GM23338 (cell line): ENCODE measurements at regions not wholly inside any gene's neighbourhood (a gene's known extent, or its start where the extent isn't known, plus 50 kb on each side); places are given as distances from the start of the nearest gene placed in this dataset.
A peak's percentile ranks its signal among the peaks of the same experiment; 100 is the strongest.

Source experiments
- ATAC-seq: fragments of 200-7000 bp; cut with Tn5 transposase; 3 replicates; pipeline ENCODE4 v1.9.1; 2020
- DNase-seq: peaks from one replicate; pipeline ENCODE4 v3.0.0-alpha.2; 2015; ENCODE audit warnings: low spot score
- H2AFZ ChIP-seq: fragments of 200-600 bp; sonication (generic); 2 replicates; pipeline ENCODE4 v1.8.0; 2016; ENCODE audit warnings: antibody characterized with exemption, mild to moderate bottlenecking, moderate library complexity
- H3F3A ChIP-seq: fragments of 200-600 bp; sonication (generic); replicated peaks from 2 replicates; pipeline ENCODE4 v1.8.0; 2017; ENCODE audit warnings: antibody characterized with exemption, mixed run types, low read depth
- H3K27ac ChIP-seq: fragments of 200-600 bp; sonication (generic); 2 replicates; pipeline ENCODE4 v1.6.1; 2016; ENCODE audit warnings: low read depth
- H3K27me3 ChIP-seq: fragments of 200-600 bp; sonication (generic); 2 replicates; pipeline ENCODE4 v1.8.0; 2016; ENCODE audit warnings: mild to moderate bottlenecking, mixed run types, moderate library complexity; ENCODE audit not compliant: insufficient read depth
- H3K36me3 ChIP-seq: fragments of 200-600 bp; sonication (generic); 2 replicates; pipeline ENCODE4 v1.8.0; 2016; ENCODE audit warnings: mild to moderate bottlenecking; ENCODE audit not compliant: insufficient read depth
- H3K4me1 ChIP-seq: fragments of 200-600 bp; sonication (generic); 2 replicates; pipeline ENCODE4 v1.8.0; 2016; ENCODE audit warnings: mild to moderate bottlenecking, moderate library complexity; ENCODE audit not compliant: insufficient read depth
- H3K4me2 ChIP-seq: fragments of 200-600 bp; sonication (generic); 2 replicates; pipeline ENCODE4 v1.7.1; 2017; ENCODE audit warnings: mixed run types
- H3K4me3 ChIP-seq: fragments of 200-600 bp; sonication (generic); 2 replicates; pipeline ENCODE4 v1.6.1; 2016; ENCODE audit warnings: mixed run types
- H3K79me2 ChIP-seq: fragments of 200-600 bp; sonication (generic); replicated peaks from 2 replicates; pipeline ENCODE4 v1.8.0; 2017; ENCODE audit warnings: mild to moderate bottlenecking; ENCODE audit not compliant: insufficient read depth
- H3K9me2 ChIP-seq: fragments of 200-600 bp; sonication (generic); 2 replicates; pipeline ENCODE4 v1.8.0; 2017; ENCODE audit not compliant: insufficient read depth
- H4K20me1 ChIP-seq: fragments of 200-600 bp; sonication (generic); replicated peaks from 2 replicates; pipeline ENCODE4 v1.8.0; 2017; ENCODE audit warnings: mild to moderate bottlenecking; ENCODE audit not compliant: insufficient read depth
- H3K27ac Mint-ChIP-seq: 2 replicates; pipeline ENCODE4 v1.8.0; 2020; ENCODE audit warnings: inconsistent platforms, mild to moderate bottlenecking, moderate library complexity, mixed read lengths
- H3K27me3 Mint-ChIP-seq: 3 replicates; pipeline ENCODE4 v1.8.0; 2022; ENCODE audit warnings: low read depth, mild to moderate bottlenecking, moderate library complexity, mixed read lengths, inconsistent platforms; ENCODE audit not compliant: insufficient read depth, poor library complexity
- H3K36me3 Mint-ChIP-seq: 3 replicates; pipeline ENCODE4 v1.8.0; 2021; ENCODE audit warnings: low read depth, mild to moderate bottlenecking, inconsistent platforms, moderate library complexity, mixed read lengths
- H3K4me1 Mint-ChIP-seq: 3 replicates; pipeline ENCODE4 v1.8.0; 2020; ENCODE audit warnings: mild to moderate bottlenecking, inconsistent platforms, mixed read lengths
- H3K4me3 Mint-ChIP-seq: 3 replicates; pipeline ENCODE4 v1.8.0; 2021; ENCODE audit warnings: moderate library complexity, mild to moderate bottlenecking, inconsistent platforms, mixed read lengths
- H3K9me3 Mint-ChIP-seq: 3 replicates; pipeline ENCODE4 v1.8.0; 2020; ENCODE audit warnings: moderate library complexity, mild to moderate bottlenecking, inconsistent platforms, mixed read lengths
- CTCF ChIP-seq, 2 experiments: fragments of 200-600 bp in 1 of 2; sonication (generic) in 1 of 2; conservative IDR thresholded peaks; 2 replicates each; pipeline versions ENCODE4 v1.5.1 to v1.6.1; 2016 to 2017; ENCODE audit warnings: antibody characterized with exemption in 2 of 2, low read depth in 2 of 2, mild to moderate bottlenecking in 2 of 2, moderate library complexity in 1 of 2
- ETS1 ChIP-seq: IDR thresholded peaks from 2 replicates; pipeline ENCODE4 v1.6.1; 2016; ENCODE audit warnings: antibody characterized with exemption
- EZH2 ChIP-seq: fragments of 200-600 bp; sonication (generic); IDR thresholded peaks from one replicate; pipeline ENCODE4 v1.8.0; 2017; ENCODE audit warnings: antibody characterized with exemption, mild to moderate bottlenecking, low read depth; ENCODE audit not compliant: unreplicated experiment
- NANOG ChIP-seq: IDR thresholded peaks from 2 replicates; pipeline ENCODE4 v1.6.1; 2016; ENCODE audit warnings: antibody characterized with exemption, borderline replicate concordance
- ZNF462 ChIP-seq: fragments of 250-450 bp; sonication (Bioruptor Pico); IDR thresholded peaks from 2 replicates; pipeline ENCODE4 v1.5.0; 2020; ENCODE audit warnings: mild to moderate bottlenecking, moderate library complexity
- TF ChIP-seq, protein P1 (sequence below): IDR thresholded peaks from one replicate; pipeline ENCODE4 v1.6.1; 2018; ENCODE audit warnings: antibody characterized with exemption; ENCODE audit not compliant: unreplicated experiment

DNA sequence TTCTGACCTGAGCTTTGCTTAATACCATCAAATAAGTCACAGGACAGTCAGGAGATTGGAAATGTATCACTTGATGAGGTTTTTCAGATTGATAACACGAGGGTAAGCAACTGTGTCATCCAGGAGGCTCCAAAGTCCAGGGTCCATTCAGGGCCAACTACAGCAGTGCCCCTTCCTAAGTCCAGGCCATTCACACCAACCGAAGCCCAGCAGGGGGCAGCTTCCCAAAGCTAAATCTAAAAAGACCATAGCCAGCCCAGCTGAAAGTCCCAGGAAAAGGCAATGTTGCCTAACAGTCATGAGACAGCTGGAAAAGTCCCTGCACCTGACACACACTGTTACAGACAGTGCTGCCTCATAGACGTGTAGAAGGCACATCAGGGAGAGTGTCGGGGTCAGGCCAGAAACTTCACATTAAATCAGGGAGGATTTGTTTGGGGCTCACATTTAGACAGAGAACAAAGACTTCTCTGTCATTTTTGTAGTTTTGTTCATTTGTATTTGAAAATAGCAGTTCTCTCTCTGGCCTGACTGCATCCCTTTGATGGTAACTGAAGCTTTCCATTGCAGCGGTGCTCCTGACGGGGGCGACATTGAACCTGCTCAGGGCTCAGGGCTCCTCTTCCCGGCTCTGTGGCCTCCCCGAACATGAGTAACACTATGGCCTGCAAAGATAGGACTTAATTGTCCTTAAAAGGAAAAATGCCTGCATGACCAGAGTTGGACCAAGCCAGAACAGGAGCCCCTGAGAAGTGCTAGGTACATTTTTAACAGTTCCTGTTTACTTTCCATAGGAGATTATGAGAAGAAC is 200.4 kb downstream of the NRIP1 start:
- Mint-ChIP-seq H3K9me3 (peaks cover 20% of the 10 kb centered on the region), H3K27ac (0 out of 2 replicates have a peak overlapping the region, but pooled peaks have one; percentile 41), H3K4me1 (peaks cover 13% of the 10 kb centered on the region), H3K27me3 (peaks cover 2% of the 10 kb centered on the region), H3K4me3 (no peak overlapping the region), H3K36me3 (peaks cover 15% of the 10 kb centered on the region)
- Histone ChIP-seq H3K4me1 (peaks cover 7% of the 10 kb centered on the region), H3F3A (no peaks in the 10 kb centered on the region), H3K9me2 (no peaks in the 10 kb centered on the region), H3K27me3 (no peaks in the 10 kb centered on the region), H4K20me1 (no peaks in the 10 kb centered on the region), H3K4me3 (no peak overlapping the region), H3K79me2 (no peaks in the 10 kb centered on the region), H3K4me2 (no peak overlapping the region), H3K36me3 (no peaks in the 10 kb centered on the region), H3K27ac (no peak overlapping the region), H2AFZ (no peak overlapping the region)
- TF ChIP-seq, protein P1, sequence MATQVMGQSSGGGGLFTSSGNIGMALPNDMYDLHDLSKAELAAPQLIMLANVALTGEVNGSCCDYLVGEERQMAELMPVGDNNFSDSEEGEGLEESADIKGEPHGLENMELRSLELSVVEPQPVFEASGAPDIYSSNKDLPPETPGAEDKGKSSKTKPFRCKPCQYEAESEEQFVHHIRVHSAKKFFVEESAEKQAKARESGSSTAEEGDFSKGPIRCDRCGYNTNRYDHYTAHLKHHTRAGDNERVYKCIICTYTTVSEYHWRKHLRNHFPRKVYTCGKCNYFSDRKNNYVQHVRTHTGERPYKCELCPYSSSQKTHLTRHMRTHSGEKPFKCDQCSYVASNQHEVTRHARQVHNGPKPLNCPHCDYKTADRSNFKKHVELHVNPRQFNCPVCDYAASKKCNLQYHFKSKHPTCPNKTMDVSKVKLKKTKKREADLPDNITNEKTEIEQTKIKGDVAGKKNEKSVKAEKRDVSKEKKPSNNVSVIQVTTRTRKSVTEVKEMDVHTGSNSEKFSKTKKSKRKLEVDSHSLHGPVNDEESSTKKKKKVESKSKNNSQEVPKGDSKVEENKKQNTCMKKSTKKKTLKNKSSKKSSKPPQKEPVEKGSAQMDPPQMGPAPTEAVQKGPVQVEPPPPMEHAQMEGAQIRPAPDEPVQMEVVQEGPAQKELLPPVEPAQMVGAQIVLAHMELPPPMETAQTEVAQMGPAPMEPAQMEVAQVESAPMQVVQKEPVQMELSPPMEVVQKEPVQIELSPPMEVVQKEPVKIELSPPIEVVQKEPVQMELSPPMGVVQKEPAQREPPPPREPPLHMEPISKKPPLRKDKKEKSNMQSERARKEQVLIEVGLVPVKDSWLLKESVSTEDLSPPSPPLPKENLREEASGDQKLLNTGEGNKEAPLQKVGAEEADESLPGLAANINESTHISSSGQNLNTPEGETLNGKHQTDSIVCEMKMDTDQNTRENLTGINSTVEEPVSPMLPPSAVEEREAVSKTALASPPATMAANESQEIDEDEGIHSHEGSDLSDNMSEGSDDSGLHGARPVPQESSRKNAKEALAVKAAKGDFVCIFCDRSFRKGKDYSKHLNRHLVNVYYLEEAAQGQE, result no peak
- TF ChIP-seq EZH2 (no peak), NANOG (no peak), ZNF462 (CRISPR knock-in tag) (0 out of 2 replicates have a peak, but pooled peaks have one; percentile 21), ETS1 (no peak), CTCF (conservative IDR thresholded peaks at IDR 0.05; ENCODE audit: low read depth in 2 of 2) (peak; percentile 79 to 85)
- DNase-seq (peak; percentile 82), ATAC-seq (peak; percentile 97)
